ENCODE measurements at regions not wholly inside any gene's neighbourhood (a gene's known extent, or its start where the extent isn't known, plus 50 kb on each side); places are given as distances from the start of the nearest gene placed in this dataset.

GRCh38 chr4:31259119-31259518 lies 539.0 kb downstream of the PCDH7 start:
- no peak for TF ChIP-seq EZH2 (IDR thresholded peaks at IDR 0.05; ENCODE audit: low read depth, low read length, severe bottlenecking)
- no peak for TF ChIP-seq CTCF (IDR thresholded peaks at IDR 0.05; ENCODE audit: control extremely low read depth in 1 of 3, insufficient read depth in 1 of 3, low read depth in 1 of 3, low read length in 3 of 3)
- no peak for TF ChIP-seq NANOG (IDR thresholded peaks at IDR 0.05; ENCODE audit: insufficient read depth, low read depth, low read length, poor library complexity, severe bottlenecking)
- TF ChIP-seq KDM4A (IDR thresholded peaks at IDR 0.05; ENCODE audit: low read depth, low read length, severe bottlenecking): no peak
- TF ChIP-seq POLR2AphosphoS5 (IDR thresholded peaks at IDR 0.05; ENCODE audit: low read depth, low read length): no peak
- no peak for TF ChIP-seq SUZ12 (IDR thresholded peaks at IDR 0.05; ENCODE audit: low read length)
- no peak for TF ChIP-seq POLR2A (IDR thresholded peaks at IDR 0.05; ENCODE audit: control extremely low read depth in 1 of 2, low read depth in 2 of 2, low read length in 2 of 2)
